ENCODE measurements at regions not wholly inside any gene's neighbourhood (a gene's known extent, or its start where the extent isn't known, plus 50 kb on each side); places are given as distances from the start of the nearest gene placed in this dataset.

- no peak for TF ChIP-seq ZNF609 (CRISPR knock-in tag; IDR thresholded peaks at IDR 0.05; ENCODE audit: borderline replicate concordance)
- TF ChIP-seq MEF2A (IDR thresholded peaks at IDR 0.05; ENCODE audit: control insufficient read depth, low read depth, low read length), result no peak
- TF ChIP-seq ZNF24 (IDR thresholded peaks at IDR 0.05), result no peak
- no peak for TF ChIP-seq ELK1 (CRISPR knock-in tag; IDR thresholded peaks at IDR 0.05)
- no peak for TF ChIP-seq YBX1 (IDR thresholded peaks at IDR 0.05)
- no peak for TF ChIP-seq ZFP91 (CRISPR knock-in tag; IDR thresholded peaks at IDR 0.05)
These were observed 431.8 kb upstream of the DIPK2B start (continued) for GRCh38 chrX:45632506-45632905.
